ENCODE measurements at regions not wholly inside any gene's neighbourhood (a gene's known extent, or its start where the extent isn't known, plus 50 kb on each side); places are given as distances from the start of the nearest gene placed in this dataset.

- no peak for DNase-seq (ENCODE audit: low spot score)
- BruUV-seq (replicated peaks), result no TSS peak
- Histone ChIP-seq H2AFZ (ENCODE audit: low read length) (no peak overlapping the region), H3K79me2 (ENCODE audit: insufficient read depth, low read length) (no peaks in the 10 kb centered on the region), H3K9me3 (ENCODE audit: low read length) (peaks cover 80% of the 10 kb centered on the region), H3K27ac (ENCODE audit: extremely low read length, insufficient read depth, low read length) (no peak overlapping the region), H3K4me1 (ENCODE audit: insufficient read depth, low read length) (no peaks in the 10 kb centered on the region), H3K4me3 (replicated peaks in 1 of 3; ENCODE audit: insufficient read depth in 1 of 3, low read depth in 2 of 3, low read length in 3 of 3) (no peak overlapping the region), H3K9ac (ENCODE audit: insufficient read depth, low read depth, low read length) (no peak overlapping the region), H3K36me3 (replicated peaks in 1 of 2; ENCODE audit: control insufficient read depth in 1 of 2, insufficient read depth in 2 of 2, low read length in 2 of 2) (no peaks in the 10 kb centered on the region), H4K20me1 (ENCODE audit: insufficient read depth, low read length) (no peaks in the 10 kb centered on the region), H3K27me3 (ENCODE audit: control insufficient read depth in 1 of 2, insufficient read depth in 2 of 2, low read length in 2 of 2) (no peaks in the 10 kb centered on the region), H3K4me2 (ENCODE audit: low read depth, low read length) (no peak overlapping the region)
- no peak for ATAC-seq
- no peak for TF ChIP-seq SP1 (IDR thresholded peaks at IDR 0.05)
- TF ChIP-seq SP1 (CRISPR knock-in tag; IDR thresholded peaks at IDR 0.05), result no peak
- no peak for TF ChIP-seq NFKB2 (CRISPR knock-in tag; IDR thresholded peaks at IDR 0.05; ENCODE audit: borderline replicate concordance)
- no peak for TF ChIP-seq MEIS2 (CRISPR knock-in tag; IDR thresholded peaks at IDR 0.05)
- no peak for TF ChIP-seq MAX (IDR thresholded peaks at IDR 0.05)
- no peak for TF ChIP-seq MEF2D (CRISPR knock-in tag; IDR thresholded peaks at IDR 0.05)
- FAIRE-seq, result no peak
- intact Hi-C loops (cut with micrococcal nuclease; ENCODE audit: unreplicated experiment), result no loop called here
- CTCF ChIA-PET (ENCODE audit: low intra/inter-chr PET ratio, low total read pairs), result no interaction called here
- POLR2A ChIA-PET, result no interaction called here
- WGBS (ENCODE audit: low lambda C conversion rate), result 12% methylated on average over 3 of the region's 3 CpGs
- in situ Hi-C loops (cut with HindIII; ENCODE audit: extremely low pct_ligation_motif_present, low pct_unique_long_range_greater_than_20kb), result no loop called here
These were observed 536.3 kb downstream of the NTRK3 start for GRCh38 chr15:87720235-87720634.

GRCh38 chr15:87716422-87716821 lies 540.1 kb downstream of the NTRK3 start:
- H3K9ac ChIP-seq (ENCODE audit: insufficient read depth, low read depth, low read length), result no peak overlapping the region
- no peak for DNase-seq (ENCODE audit: low spot score)
- BruUV-seq (replicated peaks), result no TSS peak
- no peak overlapping the region for H3K27ac ChIP-seq (ENCODE audit: extremely low read length, insufficient read depth, low read length)
- ChIA-PET POLR2A (no interaction called here), CTCF (ENCODE audit: low intra/inter-chr PET ratio, low total read pairs) (no interaction called here)
- no peak overlapping the region for H3K4me2 ChIP-seq (ENCODE audit: low read depth, low read length)
- no peaks in the 10 kb centered on the region for H3K27me3 ChIP-seq (ENCODE audit: control insufficient read depth in 1 of 2, insufficient read depth in 2 of 2, low read length in 2 of 2)
- WGBS (ENCODE audit: low lambda C conversion rate), result 0% methylated on average over 3 of the region's 3 CpGs
- no peak for FAIRE-seq
- H3K4me3 ChIP-seq (replicated peaks in 1 of 3; ENCODE audit: insufficient read depth in 1 of 3, low read depth in 2 of 3, low read length in 3 of 3), result no peak overlapping the region
- no peaks in the 10 kb centered on the region for H3K36me3 ChIP-seq (replicated peaks in 1 of 2; ENCODE audit: control insufficient read depth in 1 of 2, insufficient read depth in 2 of 2, low read length in 2 of 2)
- TF ChIP-seq, protein P1, sequence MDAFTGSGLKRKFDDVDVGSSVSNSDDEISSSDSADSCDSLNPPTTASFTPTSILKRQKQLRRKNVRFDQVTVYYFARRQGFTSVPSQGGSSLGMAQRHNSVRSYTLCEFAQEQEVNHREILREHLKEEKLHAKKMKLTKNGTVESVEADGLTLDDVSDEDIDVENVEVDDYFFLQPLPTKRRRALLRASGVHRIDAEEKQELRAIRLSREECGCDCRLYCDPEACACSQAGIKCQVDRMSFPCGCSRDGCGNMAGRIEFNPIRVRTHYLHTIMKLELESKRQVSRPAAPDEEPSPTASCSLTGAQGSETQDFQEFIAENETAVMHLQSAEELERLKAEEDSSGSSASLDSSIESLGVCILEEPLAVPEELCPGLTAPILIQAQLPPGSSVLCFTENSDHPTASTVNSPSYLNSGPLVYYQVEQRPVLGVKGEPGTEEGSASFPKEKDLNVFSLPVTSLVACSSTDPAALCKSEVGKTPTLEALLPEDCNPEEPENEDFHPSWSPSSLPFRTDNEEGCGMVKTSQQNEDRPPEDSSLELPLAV (CRISPR knock-in tag; conservative IDR thresholded peaks at IDR 0.05; ENCODE audit: low read depth), result no peak
- TF ChIP-seq SP2 (CRISPR knock-in tag; IDR thresholded peaks at IDR 0.05) (no peak), ZNF766 (CRISPR knock-in tag; IDR thresholded peaks at IDR 0.05; ENCODE audit: borderline replicate concordance) (no peak), CSRNP1 (CRISPR knock-in tag; IDR thresholded peaks at IDR 0.05) (no peak), YEATS4 (CRISPR knock-in tag; IDR thresholded peaks at IDR 0.05; ENCODE audit: borderline replicate concordance) (no peak), TBP (CRISPR knock-in tag; IDR thresholded peaks at IDR 0.05) (no peak), SMC3 (IDR thresholded peaks at IDR 0.05; ENCODE audit: low read length) (no peak)
- TF ChIP-seq, protein P2, sequence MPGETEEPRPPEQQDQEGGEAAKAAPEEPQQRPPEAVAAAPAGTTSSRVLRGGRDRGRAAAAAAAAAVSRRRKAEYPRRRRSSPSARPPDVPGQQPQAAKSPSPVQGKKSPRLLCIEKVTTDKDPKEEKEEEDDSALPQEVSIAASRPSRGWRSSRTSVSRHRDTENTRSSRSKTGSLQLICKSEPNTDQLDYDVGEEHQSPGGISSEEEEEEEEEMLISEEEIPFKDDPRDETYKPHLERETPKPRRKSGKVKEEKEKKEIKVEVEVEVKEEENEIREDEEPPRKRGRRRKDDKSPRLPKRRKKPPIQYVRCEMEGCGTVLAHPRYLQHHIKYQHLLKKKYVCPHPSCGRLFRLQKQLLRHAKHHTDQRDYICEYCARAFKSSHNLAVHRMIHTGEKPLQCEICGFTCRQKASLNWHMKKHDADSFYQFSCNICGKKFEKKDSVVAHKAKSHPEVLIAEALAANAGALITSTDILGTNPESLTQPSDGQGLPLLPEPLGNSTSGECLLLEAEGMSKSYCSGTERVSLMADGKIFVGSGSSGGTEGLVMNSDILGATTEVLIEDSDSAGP (CRISPR knock-in tag; IDR thresholded peaks at IDR 0.05; ENCODE audit: borderline replicate concordance), result no peak
- no peaks in the 10 kb centered on the region for H4K20me1 ChIP-seq (ENCODE audit: insufficient read depth, low read length)
- in situ Hi-C loops (cut with HindIII; ENCODE audit: extremely low pct_ligation_motif_present, low pct_unique_long_range_greater_than_20kb) (no loop called here), intact Hi-C loops (cut with micrococcal nuclease; ENCODE audit: unreplicated experiment) (no loop called here)
- H3K9me3 ChIP-seq (ENCODE audit: low read length), result peaks cover 75% of the 10 kb centered on the region
- no peaks in the 10 kb centered on the region for H3K4me1 ChIP-seq (ENCODE audit: insufficient read depth, low read length)
- H3K79me2 ChIP-seq (ENCODE audit: insufficient read depth, low read length), result no peaks in the 10 kb centered on the region
- H2AFZ ChIP-seq (ENCODE audit: low read length), result no peak overlapping the region
- ATAC-seq, result no peak

Data from HepG2 (cell line).